Erythroblast (primary cell): ENCODE measurements at regions not wholly inside any gene's neighbourhood (a gene's known extent, or its start where the extent isn't known, plus 50 kb on each side); places are given as distances from the start of the nearest gene placed in this dataset.

Source experiments
- GATA1 ChIP-seq: IDR thresholded peaks from 2 replicates; pipeline ENCODE4 v1.6.1; 2011; ENCODE audit warnings: low read depth, mild to moderate bottlenecking, control low read depth, low read length, moderate library complexity
- POLR2A ChIP-seq: IDR thresholded peaks from 2 replicates; pipeline ENCODE4 v1.6.1; 2011; ENCODE audit warnings: mild to moderate bottlenecking, low read length

DNA sequence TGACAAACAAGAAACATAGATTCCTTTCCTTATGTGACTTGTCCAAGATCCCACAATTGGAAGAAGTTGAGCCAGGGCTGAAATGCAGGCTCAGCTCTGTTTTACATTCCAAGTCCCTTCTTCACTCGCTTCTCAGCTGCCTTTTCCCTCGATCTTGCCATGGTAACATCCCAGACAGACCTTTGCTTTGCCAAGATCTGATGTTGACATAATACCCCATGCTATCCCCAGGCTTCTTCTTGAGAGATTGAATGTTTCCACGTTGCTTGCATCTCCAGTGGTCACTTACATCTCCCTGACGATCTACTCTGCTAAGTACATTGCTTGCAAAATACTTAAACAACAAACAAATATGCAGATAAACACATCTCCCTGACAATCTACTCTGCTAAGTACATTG lies 63.5 kb downstream of the TBXT start:
- TF ChIP-seq POLR2A (no peak), GATA1 (no peak)
